GM18870 (cell line): ENCODE measurements at regions not wholly inside any gene's neighbourhood (a gene's known extent, or its start where the extent isn't known, plus 50 kb on each side); places are given as distances from the start of the nearest gene placed in this dataset.

Experiments used
- ATAC-seq: cut with Tn5 transposase; IDR thresholded peaks from one replicate; pipeline ENCODE4 v1.9.1; 2021; ENCODE audit warnings: moderate library complexity; ENCODE audit not compliant: unreplicated experiment

- no peak for ATAC-seq
Measured at GRCh38 chr18:34977838-34978532, 63.2 kb upstream of the MAPRE2 start.

GRCh38 chr18:34978533-34978893 is 62.7 kb upstream of the MAPRE2 start:
- ATAC-seq = no peak

GRCh38 chr18:34978953-34979608 is 62.1 kb upstream of the MAPRE2 start:
- ATAC-seq = peak; percentile 45

GRCh38 chr18:34981487-34981886 is 59.7 kb upstream of the MAPRE2 start:
- ATAC-seq = no peak

GRCh38 chr18:34985963-34986362 is 55.2 kb upstream of the MAPRE2 start:
- ATAC-seq = no peak

GRCh38 chr18:34990597-34990996 is 50.6 kb upstream of the MAPRE2 start:
- no peak for ATAC-seq

GRCh38 chr18:34991152-34991551 is 50.1 kb upstream of the MAPRE2 start:
- no peak for ATAC-seq
